Right forelimb (tissue), 1 donor: ENCODE measurements at regions not wholly inside any gene's neighbourhood (a gene's known extent, or its start where the extent isn't known, plus 50 kb on each side); places are given as distances from the start of the nearest gene placed in this dataset.

Source experiments
- DNase-seq: peaks from one replicate; pipeline ENCODE4 v3.0.0-alpha.2; 2018

DNA sequence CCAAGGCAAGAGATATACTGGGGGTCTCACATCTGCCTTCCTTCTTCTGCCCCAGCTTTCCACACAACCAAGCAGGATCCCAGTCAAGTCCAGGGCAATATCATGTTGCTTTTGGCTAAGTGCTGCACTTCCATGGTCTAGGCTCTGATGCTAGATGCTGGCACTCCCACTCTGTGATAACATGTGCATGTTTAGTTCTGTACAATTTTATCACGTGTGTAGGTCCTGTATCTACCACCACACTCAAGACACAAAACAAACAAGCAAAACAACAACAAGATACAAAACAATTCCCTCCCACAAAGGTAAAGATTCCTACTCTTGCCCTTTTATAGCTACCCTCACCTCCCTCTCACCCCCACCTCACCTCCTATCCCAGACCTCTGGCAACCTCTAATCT, 105.6 kb upstream of the HABP2 start:
- no peak for DNase-seq

DNA sequence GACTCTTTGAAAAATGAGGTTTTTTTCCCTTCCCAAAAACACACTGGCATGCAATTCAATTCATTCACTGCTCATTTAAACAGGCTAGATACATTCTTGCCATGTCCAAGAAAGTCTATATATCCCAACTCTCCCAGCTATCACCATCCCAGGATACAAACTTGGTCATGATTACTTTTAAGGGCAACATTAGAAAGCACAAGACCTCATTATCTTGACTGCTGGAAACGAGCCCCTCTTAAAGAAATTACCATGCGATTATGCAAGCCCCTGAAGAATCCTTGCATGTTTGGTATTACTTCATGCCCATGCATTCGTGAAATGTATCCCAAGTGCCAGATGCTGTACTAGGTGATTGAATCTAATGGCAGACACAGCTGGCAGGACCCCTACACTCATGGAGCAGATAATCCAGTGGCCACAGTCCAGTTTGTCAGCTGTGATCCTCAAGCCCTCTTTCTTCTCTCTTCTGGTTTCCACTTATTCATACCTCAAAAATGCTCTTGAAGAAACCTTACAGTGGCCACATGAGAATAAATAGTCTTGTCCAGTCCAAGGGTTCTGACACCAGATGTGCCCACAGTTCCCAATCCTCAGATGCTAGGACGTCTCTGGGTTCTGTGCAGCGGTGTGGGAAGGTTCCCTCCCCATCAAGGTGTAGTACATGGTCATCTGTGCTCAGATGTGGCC, 103.7 kb upstream of the HABP2 start:
- no peak for DNase-seq

DNA sequence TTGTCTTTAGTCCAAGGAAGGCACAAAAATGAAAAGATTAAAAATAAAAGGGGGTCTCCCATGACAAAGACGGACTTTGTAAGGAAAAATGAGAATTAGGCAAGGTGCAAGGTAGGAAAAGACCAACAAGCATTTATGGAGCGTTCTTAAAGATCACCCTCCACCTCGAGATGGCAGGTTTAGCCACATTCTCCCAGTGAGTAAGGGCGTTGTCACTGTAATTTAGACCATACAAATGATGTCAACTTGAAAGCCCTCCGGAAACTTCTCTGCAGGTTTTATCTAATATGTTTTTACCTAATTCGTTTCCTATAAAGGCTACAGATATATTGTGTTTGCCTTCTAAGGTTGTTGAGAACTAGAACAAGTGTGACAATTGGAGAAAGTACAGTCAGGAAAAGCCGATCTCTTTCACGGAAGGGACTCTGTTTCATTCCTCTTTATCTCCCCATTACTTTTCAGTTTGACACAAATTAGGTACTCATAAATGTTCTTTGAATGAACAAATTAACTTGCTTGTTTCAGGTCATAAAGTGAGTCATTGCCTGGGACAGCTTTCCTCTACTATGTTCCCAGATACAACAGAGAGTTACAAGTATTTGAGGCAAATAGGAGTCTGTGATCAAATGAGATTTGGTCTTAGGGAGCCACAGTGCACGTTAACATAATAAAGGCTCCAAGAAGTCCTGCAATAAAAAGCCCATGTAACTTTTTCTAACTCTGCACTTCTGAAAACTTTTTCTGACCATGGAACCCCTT, 102.6 kb upstream of the HABP2 start:
- no peak for DNase-seq

DNA sequence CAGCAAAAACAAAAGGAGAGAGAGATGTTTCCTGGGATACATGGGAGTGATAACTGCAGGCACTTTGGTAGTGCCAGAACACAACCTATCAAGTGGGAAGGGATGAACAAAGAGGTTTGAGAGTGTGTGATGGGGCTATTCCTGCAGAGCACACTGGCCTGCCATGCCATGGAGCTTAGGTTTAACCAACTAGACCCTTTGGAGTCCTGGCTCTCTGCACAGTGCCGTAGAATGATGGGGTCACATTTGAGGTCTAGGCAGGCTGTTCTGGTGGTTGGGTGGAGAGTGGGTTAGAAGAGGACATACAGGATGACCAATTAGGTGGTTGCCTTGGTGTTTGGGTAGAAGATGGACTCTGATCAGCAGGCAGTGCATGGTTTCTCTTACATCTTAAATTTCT, 101.9 kb upstream of the HABP2 start:
- no peak for DNase-seq

DNA sequence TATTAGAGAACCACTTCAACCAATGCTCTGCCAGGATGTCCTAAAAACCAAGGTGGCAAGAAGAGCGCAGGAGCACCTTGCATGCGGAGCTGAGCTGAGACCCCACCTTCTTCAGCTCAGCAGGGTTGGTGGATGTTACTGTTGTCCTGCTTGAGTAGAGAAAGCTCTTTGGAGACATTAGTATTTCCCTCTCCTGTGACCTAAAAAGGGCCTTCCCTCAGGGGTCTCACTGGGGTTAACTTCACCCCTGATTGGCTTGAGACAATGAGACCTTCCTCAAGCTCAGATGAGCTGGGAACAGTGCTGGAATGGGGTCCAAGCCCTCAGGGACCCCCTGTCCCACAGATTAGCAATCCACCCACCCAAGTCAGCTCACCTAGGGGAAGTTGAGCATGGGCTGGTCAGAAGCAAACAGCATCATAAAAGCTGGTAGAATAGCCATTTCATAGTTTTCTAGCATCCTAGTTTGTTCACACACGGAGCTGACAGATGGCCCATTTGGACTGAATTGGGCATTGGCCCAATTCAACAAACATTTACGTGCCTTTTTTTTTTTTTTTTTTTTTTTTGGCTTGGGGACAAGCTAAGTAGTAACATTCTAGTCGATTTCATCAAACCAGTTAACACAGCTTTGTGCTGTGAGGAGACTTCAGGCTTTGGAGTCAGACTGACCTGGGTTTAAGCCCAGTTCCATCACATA, 100.6 kb upstream of the HABP2 start:
- DNase-seq: no peak

DNA sequence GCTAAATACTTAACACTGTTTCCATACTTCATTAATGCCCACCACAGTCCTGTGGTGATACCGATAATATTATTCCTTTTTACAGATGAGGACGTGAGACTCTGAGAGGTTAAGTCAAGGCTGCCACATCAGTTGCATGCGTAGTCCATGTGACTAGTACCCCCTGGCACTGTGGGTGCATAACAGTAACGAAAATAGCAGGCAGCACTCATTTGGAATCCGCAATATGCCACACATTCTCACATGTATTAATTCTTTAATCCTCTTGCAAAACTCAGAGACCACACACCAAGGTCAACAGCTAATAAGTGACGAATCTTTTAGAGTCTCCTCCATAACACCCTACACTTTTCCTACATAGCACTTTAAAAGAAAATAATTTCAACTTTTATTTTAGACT, 99.5 kb upstream of the HABP2 start:
- DNase-seq: no peak

DNA sequence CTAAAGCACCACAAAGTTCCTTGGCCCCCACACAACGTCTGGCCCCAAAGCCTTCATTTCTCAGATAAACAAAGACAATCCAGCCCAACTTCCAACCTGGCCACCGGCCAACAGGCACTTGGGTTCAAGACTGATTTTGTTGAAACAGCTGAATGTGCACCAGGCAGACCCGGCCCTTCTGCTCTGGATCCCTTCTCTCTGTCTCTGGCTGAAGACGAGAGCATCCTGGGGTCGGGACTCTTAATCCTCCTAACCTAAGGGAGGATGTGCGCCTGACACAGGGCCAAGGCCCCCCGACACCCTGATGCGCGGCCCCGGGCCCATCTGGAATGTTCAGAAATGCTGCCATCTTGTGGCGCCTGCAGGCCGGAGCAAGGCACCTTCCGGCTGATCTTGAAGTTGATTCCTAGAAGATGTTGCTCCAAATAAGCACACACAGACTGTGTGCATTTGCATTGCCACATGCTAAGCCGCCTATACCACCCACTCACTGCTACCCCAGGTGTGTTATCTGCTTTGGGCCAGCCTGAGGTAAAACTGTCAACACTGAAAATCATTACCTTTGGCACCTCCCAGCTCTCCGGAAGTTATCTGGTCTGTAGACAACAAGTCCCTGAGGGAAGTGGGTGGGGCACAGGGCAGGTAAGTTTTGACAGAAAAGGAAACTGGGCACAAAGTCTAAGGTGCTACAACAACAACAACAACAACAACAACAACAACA, 98.4 kb upstream of the HABP2 start:
- DNase-seq: peak; percentile 80

DNA sequence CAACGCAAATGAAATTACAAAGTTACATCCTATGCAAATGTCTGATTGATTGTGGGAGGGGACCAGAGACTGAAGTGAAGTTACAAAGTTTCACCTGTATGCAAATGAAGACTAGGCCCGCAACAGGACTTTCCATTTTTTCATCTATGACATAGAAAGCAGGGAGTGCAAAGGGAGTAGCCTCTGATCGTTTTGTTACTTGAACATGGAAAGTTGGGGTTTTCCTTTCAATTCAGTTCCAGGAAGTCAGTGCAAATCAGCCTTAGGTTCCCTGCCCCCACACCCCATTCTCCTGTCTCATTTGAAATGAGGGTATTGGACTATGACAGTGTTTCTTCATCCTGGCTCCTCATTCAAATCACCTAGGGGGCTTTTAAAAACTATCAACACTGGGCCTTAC, 96.9 kb upstream of the HABP2 start:
- no peak for DNase-seq

DNA sequence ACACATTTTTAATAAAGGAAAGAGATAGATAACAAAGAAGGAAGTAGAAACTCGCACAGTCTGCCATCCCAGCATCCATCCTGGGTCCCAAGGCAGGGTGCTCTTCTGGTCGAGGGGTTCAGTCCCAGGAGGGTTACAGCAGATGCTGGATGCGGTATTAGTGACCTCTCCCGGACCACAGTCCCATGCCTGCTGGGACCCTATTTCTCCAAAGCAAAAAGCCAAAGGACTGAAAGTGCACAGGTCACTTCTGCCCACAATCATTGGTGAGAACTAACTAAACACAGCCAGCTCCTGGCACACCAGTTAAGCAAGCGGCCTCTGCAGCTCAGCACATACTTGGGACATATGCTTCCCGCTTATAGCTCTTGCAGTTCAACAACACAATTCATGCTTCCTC, 96.1 kb upstream of the HABP2 start:
- DNase-seq: no peak

DNA sequence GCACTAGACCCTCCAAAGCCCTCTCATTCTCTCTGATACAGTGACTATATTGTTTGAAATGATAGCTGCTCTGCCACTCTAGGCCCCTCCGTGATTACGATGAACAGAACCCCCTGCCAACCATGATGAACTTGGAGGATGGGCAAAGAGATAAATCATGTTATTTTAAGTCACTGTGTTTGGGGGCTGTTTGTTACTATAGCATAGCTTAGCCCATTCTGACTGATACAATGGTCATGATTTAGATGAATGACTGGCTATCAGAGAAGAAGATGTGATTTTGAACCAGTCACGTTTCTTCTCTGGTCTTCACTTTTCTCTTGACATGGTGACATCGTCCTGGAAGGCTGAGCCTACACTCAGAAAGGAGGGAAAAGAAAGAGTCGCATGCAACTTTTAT, 95.4 kb upstream of the HABP2 start:
- DNase-seq: no peak

DNA sequence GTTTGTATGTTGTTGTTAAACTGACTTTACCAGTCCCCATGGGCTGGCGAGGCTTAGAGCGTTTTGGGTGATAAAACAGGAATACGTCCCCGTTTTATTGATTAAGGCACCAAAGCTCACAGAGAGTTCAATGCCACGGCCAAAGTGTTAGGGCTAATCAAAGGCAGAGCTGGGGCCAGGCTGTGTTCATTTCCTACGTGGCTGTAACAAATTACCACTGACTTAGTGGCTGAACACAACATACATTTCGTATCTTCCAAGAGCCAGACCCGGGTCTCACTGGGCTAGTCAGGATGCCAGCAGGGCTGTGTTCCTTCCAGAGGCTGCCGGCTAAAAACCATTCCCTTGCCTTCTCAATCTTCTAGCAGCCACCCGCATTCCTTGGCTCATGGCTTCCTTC, 94.4 kb upstream of the HABP2 start:
- DNase-seq: no peak

DNA sequence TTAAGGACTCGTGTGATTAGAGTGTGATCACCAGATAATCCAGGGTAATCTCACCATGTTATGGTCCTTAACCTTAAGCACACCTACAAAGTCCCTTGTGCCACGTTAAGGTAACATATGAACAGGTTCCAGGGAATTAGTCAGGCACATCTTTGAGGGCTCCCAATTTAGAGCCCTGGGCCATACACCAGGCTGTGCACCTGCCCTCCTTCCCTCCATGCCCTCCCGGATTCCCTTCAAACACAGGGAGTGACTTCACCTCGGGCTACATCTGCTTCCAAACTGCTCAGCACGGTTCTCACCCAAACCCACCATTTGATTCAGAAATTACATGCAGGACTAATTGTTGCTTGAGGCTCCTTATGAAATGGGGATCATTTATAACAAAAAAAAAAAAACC, 93.9 kb upstream of the HABP2 start:
- DNase-seq: no peak

DNA sequence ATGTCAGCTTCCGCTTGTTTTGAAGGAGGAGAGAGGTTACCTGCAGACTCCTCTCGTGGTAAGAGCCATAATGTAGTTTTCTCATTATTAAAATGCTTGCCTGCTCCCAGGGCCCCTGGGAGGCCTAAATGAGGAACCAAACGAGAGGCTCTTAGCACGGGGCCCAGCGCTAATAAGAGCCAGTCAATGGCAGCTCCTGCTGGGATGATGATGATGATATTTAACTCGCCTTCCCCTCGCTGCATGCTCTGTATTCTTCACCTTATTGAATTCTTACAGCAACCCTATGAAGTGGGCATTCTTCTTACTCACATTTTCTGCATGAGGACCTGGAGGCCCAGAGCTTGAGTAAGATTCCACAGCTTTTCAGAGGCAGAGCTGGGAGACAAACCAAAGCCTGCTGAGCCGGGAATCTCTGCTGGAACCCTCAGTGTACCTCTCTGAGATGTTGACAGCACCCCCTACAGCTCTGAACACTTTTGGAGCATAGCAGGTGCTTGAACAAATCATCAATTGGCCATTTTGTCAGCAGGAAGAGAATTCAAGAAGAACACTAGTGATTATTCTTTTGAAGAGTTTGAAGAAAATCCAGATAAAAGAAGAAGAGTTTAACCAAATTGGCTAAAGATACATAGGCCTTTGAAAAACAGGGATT, 93.1 kb upstream of the HABP2 start:
- no peak for DNase-seq

DNA sequence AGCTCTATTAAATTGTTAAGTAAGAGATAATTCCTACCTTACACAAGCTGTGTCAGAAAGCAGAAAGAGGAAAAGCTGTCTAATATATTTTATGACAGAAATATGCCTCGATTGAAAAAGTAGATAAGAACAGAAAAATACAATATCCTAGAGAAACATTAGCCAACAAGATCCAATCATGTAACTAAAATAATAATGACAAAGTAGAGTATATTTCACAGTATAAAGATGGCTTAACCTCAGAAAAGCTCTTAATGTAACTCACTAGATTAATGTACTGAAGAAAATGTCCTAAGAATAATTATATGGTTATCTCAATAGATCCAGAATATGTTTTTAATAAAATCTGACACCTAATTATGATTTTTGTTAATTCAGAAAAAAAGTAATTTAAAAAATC, 89.8 kb upstream of the HABP2 start:
- DNase-seq: no peak

DNA sequence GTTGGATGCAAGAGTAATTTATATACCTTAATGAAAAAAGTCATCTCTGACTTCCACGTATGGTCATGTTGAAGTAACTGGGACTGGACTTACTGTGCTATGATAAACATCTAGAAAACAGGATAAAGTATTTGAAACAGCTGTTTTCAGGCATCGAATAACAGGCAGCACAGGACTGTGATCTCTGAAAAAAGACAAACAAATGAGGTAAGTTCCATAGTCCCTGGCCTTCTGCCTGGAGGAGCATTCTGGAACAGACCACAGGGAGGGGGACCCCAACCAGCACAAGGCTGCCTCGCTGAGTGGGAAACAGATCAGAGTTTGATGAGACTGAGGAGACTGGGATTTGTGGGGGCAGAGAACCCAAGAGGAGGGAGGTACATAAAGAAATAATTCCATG, 89.1 kb upstream of the HABP2 start:
- DNase-seq: peak; percentile 55

DNA sequence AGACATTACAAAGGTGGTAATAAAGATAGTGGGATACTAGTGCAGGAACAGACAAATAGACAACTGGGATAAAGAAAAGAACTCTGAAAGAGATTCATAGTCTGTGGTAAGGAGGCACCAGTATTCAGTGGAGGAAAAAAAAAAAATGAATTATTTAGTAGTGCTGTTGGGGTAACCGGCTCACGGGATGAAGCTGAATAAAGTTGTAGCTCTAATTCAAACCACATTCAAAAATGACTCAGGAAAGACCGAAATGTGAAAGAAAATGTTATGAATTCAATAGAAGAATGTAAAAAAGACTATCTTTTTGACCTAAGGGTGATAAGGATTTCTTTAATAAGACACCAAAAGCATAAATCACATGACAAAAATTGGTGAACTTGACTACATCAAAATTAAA, 83.1 kb upstream of the HABP2 start:
- no peak for DNase-seq

DNA sequence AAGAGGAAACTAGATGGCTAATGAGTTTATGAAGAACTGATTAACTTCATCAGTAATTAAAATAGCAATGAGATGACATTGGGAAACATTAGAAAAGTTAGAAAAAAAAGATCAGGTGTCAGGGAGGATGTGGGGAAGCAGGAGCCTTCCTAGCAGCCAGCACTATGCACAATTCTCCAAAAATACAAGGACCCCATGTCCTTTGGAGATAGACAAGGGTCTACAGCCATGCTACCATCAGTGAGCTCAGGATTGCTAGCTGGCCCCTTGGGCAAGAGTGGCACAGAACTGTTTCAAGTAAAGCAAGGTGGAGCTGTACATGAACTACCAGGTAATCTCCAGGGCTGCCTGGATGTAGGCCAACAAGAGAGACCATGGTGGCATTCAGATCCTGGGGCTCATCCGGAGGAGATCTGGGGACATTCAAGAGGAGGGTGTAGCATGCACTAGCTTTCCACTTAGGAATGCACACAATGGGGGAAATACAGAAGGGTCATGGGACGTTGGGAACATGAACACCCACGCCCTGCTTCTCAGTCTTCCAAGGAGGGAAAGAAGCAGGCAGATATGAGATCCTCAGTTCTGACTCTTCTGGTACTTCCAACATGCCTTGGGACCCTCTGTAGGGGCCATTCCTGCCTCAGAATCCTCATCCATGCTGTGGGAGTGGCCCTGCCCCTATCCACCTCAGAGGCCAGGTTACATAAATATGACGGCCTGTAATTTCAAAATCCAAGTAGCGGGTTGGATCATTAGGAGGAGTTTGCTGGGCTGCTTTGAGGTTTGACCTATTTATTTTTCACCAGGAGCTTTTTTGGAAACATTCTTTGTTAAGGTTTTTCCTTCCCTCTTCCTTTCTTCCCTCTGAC, 82.2 kb upstream of the HABP2 start:
- DNase-seq: no peak

DNA sequence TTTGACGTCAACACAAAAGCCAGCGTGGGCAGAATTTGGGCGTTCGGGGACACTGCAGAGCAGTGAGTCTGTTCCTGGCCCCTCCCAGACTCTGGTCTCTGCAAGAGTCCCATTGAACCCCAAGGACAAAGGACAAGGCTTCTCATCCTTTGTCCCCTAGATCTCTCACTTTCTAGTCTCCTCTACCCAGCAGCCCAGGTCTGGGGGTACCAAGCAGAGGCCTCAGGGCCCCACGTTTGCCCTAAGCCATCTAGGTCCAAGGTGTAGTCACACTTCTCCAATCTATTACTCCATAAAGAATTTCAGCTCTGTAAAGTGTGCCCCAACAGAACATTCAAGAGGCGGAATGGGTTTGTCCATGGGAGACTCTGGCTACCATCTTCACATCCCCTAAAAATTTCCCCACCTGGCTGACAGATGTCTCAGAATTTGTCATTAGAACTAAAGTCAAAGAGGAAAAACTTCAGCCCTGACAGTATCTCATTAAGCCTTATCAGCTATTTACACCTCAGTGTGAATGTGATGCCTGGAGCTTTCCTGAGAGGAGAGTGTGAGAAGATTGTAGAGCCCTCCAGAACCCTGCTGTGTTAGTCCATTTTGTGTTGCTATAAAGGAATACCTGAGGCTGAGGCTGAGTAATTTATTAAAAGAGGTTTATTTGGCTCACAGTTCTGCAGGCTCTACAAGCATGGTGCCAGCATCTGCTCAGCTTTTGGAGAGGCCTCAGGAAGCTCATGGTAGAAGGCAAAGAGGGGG, 81.4 kb upstream of the HABP2 start:
- DNase-seq: no peak

DNA sequence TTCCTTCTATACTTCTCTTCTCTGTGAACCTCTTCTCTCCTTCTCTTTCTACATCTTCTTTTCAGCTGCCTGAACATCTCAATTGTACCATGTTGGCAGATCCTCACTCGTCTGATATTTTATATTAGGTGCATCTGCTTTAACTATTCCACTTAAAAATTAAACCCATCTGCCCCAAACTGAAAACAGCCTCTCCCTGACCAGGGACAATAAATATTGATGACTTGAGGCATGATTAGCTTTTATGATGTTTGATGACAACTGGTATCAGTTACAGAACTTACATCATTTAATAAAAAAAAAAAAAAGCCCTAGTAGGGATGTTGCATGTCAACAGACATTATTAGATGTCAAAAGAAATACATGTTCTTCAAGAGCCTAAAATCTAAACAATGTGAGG, 79.8 kb upstream of the HABP2 start:
- DNase-seq: no peak

DNA sequence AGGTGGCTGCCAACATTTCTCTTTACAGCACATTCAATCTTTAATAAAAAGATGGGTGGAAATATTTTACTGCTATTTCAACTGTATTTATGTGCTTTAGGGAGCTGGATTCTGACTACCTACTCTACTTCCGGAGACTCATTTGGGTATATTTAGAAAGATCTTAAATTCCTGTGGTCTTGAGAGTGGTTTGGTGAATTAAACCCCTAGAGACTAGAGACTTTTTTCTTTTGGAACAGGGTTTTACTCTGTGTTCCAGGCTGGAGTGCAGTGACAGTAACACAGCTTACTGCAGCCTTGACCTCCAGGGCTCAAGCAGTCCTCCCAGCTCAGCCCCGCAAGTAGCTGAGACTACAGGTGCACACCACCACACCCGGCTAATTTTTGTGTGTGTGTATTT, 79.0 kb upstream of the HABP2 start:
- no peak for DNase-seq

DNA sequence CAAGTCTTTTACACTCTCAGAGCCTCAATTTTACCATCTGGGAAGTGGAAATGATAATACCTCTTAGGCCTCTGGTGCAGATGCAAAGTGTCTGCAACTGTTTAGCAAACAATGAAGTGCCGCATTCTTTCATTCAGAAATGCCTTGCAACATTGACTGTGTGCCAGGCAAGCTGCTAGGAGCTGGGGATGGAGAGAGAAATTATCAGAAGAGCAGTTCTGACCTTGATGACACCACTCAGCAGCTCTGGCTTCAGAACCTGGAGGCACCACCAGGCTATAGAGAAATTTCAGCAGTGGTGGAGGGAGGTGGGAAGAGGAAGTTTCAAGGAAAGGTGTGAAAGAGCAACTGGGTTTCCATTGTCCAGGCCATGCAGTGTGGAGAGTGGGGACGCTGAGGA, 78.1 kb upstream of the HABP2 start:
- DNase-seq: no peak
